Lung (tissue), 11 donors: ENCODE measurements at regions not wholly inside any gene's neighbourhood (a gene's known extent, or its start where the extent isn't known, plus 50 kb on each side); places are given as distances from the start of the nearest gene placed in this dataset.
"Not testable (repeated sequence)": the region's sequence is repeated elsewhere in the genome, so short reads cannot be mapped to it uniquely, and the experiment has no call there.

ENCODE experiments used
- ATAC-seq: fragments of 200-7000 bp; cut with Tn5 transposase; one replicate; pipeline ENCODE4 v1.9.1; 2020; ENCODE audit warnings: moderate number of reproducible peaks; ENCODE audit not compliant: insufficient read depth, low FRiP score
- DNase-seq, 3 donors: peaks; one replicate each; pipeline ENCODE4 v3.0.0-alpha.2; 2013 to 2017
- H3K27ac ChIP-seq, 2 donors: one replicate each; pipeline ENCODE4 v1.5.1; 2013; ENCODE audit warnings: mild to moderate bottlenecking in 2 of 2, moderate library complexity in 2 of 2, control low read depth in 1 of 2, inconsistent platforms in 1 of 2, low read depth in 1 of 2, low read length in 1 of 2
- H3K27me3 ChIP-seq, 3 donors: one replicate each; pipeline ENCODE4 v1.5.1; 2013; ENCODE audit warnings: low read length in 2 of 3; ENCODE audit not compliant: control insufficient read depth in 3 of 3, insufficient read depth in 3 of 3
- H3K36me3 ChIP-seq, 4 donors: one replicate each; pipeline ENCODE4 v1.5.1; 2013; ENCODE audit warnings: low read length in 4 of 4, mild to moderate bottlenecking in 1 of 4, moderate library complexity in 1 of 4; ENCODE audit not compliant: control insufficient read depth in 4 of 4, insufficient read depth in 4 of 4
- H3K4me1 ChIP-seq, 5 donors: one replicate each; pipeline ENCODE4 v1.5.1; 2013; ENCODE audit warnings: low read length in 5 of 5, mild to moderate bottlenecking in 2 of 5, moderate library complexity in 1 of 5; ENCODE audit not compliant: control insufficient read depth in 5 of 5, insufficient read depth in 5 of 5
- H3K4me3 ChIP-seq: one replicate; pipeline ENCODE4 v1.5.1; 2013; ENCODE audit warnings: mild to moderate bottlenecking, control low read depth, moderate library complexity
- H3K9ac ChIP-seq, 2 donors: one replicate each; pipeline ENCODE4 v1.5.1; 2013; ENCODE audit warnings: low read length in 2 of 2, control low read depth in 1 of 2; ENCODE audit not compliant: insufficient read depth in 1 of 2
- H3K9me3 ChIP-seq, 4 donors: one replicate each; pipeline ENCODE4 v1.5.1; 2013; ENCODE audit warnings: low read length in 3 of 4, mild to moderate bottlenecking in 1 of 4, moderate library complexity in 1 of 4; ENCODE audit not compliant: control insufficient read depth in 4 of 4, insufficient read depth in 3 of 4
- CTCF ChIP-seq: IDR thresholded peaks from 2 replicates; pipeline ENCODE4 v1.5.1; 2012; ENCODE audit warnings: mild to moderate bottlenecking; ENCODE audit errors: control extremely low read depth, extremely low read depth
- WGBS, 2 donors: extraction: QIAGEN DNeasy Blood & Tissue Kit; methylation state at CpG; one replicate each; pipeline ENCODE4 v1.1.7; 2013; 5-methylcytosine and 5-hydroxymethylcytosine counted together
- donor health status: control.
- donor health status: control.
- donor health status: Bipolar disorder and iron deficiency.
- donor health status: healthy.
- donor health status: DM: yes; HTN: yes; CAD: no.

DNA sequence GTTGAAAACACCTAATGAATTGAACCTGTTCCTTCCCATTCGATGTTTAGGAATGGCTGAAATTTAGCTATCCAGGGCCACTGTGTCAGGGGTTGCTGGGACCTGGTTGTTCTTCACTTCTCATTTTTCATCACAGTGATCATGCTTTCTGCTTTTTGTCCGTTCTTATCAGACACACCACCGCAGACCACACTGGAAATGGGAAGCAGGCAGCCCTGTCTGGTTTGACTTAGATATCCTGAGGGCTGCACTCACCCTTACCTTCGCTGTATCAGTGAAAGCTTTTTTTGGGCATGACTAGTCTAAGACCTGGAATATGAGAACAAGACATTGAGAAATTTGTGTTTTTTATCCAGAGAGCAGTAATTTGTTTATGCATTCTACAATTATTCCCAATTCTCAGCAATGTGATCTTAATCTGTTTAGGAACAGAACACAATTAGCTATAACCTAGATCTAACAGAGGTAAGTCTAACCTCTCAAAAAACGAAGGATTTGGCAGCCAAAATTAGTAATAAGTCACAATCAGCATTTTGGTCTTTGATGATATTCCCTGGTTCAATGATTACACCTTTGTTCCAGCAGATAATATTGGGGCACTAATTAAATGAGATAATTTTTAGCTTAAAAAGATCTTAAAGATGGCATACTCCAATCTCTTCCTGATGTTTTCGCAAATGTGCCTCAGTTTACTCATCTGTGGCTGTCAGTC lies 126.0 kb upstream of the GOT2 start:
- H3K36me3 ChIP-seq: no peaks in the 10 kb centered on the region
- no peak for DNase-seq
- no peak overlapping the region for H3K4me3 ChIP-seq
- no peak overlapping the region for H3K9ac ChIP-seq
- H3K27ac ChIP-seq: no peak overlapping the region
- no peaks in the 10 kb centered on the region for H3K9me3 ChIP-seq
- WGBS, 2 donors: 40 to 61% methylated on average over 6 of the region's 6 CpGs
- no peak for TF ChIP-seq CTCF
- ATAC-seq: no peak
- no peaks in the 10 kb centered on the region for H3K27me3 ChIP-seq
- H3K4me1 ChIP-seq: no peaks in the 10 kb centered on the region

- H3K4me1 ChIP-seq, H3K9ac ChIP-seq, H3K27me3 ChIP-seq, ATAC-seq, H3K36me3 ChIP-seq, H3K27ac ChIP-seq, H3K9me3 ChIP-seq, DNase-seq, H3K4me3 ChIP-seq: not testable (repeated sequence)
Measured at GRCh38 chr16:58858577-58858976, 124.5 kb upstream of the GOT2 start.

DNA sequence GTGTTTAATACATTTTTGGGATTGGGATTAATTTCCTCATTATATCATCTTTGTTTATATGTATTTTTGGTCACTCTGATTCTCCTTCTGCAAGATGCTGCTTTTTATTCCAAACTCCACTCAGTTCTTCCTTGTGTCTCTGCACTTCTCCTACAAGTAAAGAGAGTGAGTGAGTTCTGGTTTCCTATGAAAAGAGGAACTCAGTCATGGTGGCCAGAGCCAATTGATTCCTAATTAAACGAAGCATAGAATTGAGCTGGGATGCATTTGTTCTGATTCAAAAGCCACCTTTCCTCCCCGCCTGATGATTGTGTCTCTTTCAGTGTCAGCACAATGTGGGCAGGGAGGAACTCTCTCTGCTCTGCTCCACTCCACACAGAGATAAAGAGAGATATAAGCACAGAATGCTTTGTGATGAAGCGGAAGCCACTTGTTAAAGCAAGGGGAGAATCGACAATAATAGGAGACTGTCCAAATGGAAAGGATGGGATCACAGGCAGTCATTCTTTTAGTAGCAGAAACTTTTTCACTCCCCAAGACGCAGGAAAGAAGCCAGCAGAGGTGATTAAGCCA lies 121.3 kb upstream of the GOT2 start:
- WGBS, 2 donors: 76 to 79% methylated on average over 5 of the region's 5 CpGs
- no peaks in the 10 kb centered on the region for H3K36me3 ChIP-seq
- ATAC-seq (no peak), DNase-seq (no peak)
- no peak overlapping the region for H3K4me3 ChIP-seq
- H3K27me3 ChIP-seq: no peaks in the 10 kb centered on the region
- no peaks in the 10 kb centered on the region for H3K9me3 ChIP-seq
- no peak overlapping the region for H3K27ac ChIP-seq
- H3K9ac ChIP-seq: no peak overlapping the region
- TF ChIP-seq CTCF: no peak
- H3K4me1 ChIP-seq: no peaks in the 10 kb centered on the region

DNA sequence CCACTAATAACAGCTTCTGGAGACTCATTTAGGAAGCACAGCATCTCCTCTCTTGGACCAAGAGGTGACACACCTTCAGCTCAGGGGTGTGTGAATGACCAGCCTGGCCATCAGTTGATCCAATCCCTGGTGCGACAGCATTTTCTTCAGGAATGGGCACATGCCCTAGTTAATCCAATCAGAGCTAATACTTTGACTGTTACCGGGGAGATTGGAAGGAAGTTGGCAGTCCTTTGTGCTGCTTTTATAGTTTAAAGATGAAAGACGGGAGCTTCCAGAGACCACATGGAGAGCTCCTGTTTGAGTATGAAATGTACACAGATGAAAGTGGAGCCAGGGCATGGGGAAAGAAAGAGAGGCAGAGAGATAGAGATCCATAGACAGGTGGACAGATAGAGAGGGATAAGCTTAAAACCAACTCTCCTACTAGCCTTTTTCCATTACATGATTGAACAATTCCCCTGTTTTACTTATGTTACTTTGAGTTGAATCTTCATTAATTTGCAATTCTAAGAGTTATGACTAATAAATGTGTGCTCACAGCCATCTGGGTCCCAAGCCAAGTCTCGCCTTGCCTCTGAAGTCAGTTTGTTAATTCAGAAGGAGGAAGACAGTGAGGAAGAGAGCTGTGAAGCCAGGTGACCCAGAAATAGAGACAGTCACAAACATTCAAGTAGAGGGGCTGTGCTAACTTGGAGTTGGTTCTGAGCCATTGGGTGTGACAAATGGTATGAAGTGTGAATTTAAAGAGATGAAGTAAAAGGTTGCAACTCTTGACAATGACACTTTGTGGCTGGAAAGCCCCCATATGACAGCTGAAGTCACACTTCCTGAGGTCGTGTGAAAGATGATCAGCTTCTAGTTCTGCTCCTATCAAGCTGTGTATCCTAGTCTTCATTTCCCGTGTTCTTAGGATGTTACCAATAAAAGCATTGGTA lies 120.0 kb upstream of the GOT2 start:
- peak in 1 of 3 donors; percentile 12 for DNase-seq

More for the DNA sequence above, 120.0 kb upstream of the GOT2 start:
- no peak for ATAC-seq
- no peaks in the 10 kb centered on the region for H3K4me1 ChIP-seq
- WGBS, 2 donors: 64 to 75% methylated on average over 6 of the region's 6 CpGs
- TF ChIP-seq CTCF: no peak
- no peaks in the 10 kb centered on the region for H3K9me3 ChIP-seq
- no peaks in the 10 kb centered on the region for H3K27me3 ChIP-seq
- H3K27ac ChIP-seq: no peak overlapping the region
- H3K9ac ChIP-seq: no peak overlapping the region
- H3K4me3 ChIP-seq: no peak overlapping the region
- H3K36me3 ChIP-seq: no peaks in the 10 kb centered on the region
